ENCODE measurements at regions not wholly inside any gene's neighbourhood (a gene's known extent, or its start where the extent isn't known, plus 50 kb on each side); places are given as distances from the start of the nearest gene placed in this dataset.

DNA sequence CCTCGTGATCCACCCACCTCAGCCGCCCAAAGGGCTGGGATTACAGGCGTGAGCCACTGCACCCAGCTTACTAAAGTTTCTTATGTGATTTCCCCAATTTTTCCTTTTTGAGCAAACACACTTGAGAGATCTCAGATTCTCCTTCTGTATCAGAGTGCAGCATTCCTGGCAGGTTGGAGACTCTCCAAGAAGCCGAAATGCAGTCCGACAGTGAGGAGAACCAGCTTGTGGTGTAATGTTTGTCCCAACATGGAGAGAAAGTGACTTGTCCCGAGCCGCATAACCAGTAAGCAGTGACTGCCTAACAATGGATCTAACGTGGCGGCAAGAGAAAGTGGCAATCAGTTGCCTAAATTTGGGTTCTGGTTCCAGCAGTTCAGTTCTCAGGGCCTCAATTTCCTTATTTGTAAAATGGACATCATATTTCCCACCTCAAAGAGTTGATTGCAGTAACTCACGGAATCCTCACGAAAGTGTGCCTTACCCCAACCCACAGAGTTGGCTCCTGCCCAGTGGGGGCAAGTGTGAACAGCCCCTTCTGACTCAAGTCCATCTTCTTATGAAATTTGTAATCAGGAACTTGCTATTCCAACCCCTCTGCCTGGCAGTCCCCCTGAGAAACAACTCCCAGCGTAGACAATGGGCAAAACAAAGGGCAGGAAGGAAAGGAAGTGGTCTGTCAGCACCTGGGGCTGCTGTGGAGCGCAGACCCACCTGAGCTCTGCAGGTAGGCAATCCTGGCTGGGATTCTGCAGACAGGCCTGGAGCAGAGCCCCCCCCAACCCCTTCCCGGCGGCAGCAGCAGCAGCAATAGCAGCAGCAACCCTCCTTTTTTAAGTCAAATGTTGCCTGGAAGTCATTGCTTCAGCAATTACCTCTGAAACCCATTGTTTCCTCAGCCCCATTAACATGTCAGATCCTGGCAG, 223.6 kb upstream of the POU3F1 start:
- Histone ChIP-seq H3K27me3 (ENCODE audit: insufficient read depth, low read length) (peaks cover 3% of the 10 kb centered on the region; the same call in 1 of the 2 replicates), H3K36me3 (ENCODE audit: insufficient read depth, low read length) (no peaks in the 10 kb centered on the region), H2AFZ (ENCODE audit: low read length) (no peak overlapping the region), H3F3A (ENCODE audit: insufficient read depth, low read length) (no peaks in the 10 kb centered on the region), H3K9me2 (ENCODE audit: low read depth, low read length) (no peaks in the 10 kb centered on the region), H3K9me3 (ENCODE audit: low read length) (no peaks in the 10 kb centered on the region), H3K79me2 (ENCODE audit: insufficient read depth, low read length) (no peaks in the 10 kb centered on the region), H4K20me1 (ENCODE audit: insufficient read depth, low read length) (no peaks in the 10 kb centered on the region), H3K27ac (ENCODE audit: low read depth, low read length, poor library complexity, severe bottlenecking) (no peak overlapping the region), H3K4me1 (ENCODE audit: insufficient read depth, low read length, severe bottlenecking) (no peaks in the 10 kb centered on the region), H3K4me2 (ENCODE audit: low read length) (no peak overlapping the region), H3K4me3 (ENCODE audit: low read depth, low read length, poor library complexity, severe bottlenecking) (no peak overlapping the region), H3K9ac (ENCODE audit: low read length) (no peak overlapping the region)
- TF ChIP-seq EZH2 (IDR thresholded peaks at IDR 0.05; ENCODE audit: borderline replicate concordance, low read length): no peak
- TF ChIP-seq, protein P1, sequence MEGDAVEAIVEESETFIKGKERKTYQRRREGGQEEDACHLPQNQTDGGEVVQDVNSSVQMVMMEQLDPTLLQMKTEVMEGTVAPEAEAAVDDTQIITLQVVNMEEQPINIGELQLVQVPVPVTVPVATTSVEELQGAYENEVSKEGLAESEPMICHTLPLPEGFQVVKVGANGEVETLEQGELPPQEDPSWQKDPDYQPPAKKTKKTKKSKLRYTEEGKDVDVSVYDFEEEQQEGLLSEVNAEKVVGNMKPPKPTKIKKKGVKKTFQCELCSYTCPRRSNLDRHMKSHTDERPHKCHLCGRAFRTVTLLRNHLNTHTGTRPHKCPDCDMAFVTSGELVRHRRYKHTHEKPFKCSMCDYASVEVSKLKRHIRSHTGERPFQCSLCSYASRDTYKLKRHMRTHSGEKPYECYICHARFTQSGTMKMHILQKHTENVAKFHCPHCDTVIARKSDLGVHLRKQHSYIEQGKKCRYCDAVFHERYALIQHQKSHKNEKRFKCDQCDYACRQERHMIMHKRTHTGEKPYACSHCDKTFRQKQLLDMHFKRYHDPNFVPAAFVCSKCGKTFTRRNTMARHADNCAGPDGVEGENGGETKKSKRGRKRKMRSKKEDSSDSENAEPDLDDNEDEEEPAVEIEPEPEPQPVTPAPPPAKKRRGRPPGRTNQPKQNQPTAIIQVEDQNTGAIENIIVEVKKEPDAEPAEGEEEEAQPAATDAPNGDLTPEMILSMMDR (IDR thresholded peaks at IDR 0.05; ENCODE audit: low read length): no peak

DNA sequence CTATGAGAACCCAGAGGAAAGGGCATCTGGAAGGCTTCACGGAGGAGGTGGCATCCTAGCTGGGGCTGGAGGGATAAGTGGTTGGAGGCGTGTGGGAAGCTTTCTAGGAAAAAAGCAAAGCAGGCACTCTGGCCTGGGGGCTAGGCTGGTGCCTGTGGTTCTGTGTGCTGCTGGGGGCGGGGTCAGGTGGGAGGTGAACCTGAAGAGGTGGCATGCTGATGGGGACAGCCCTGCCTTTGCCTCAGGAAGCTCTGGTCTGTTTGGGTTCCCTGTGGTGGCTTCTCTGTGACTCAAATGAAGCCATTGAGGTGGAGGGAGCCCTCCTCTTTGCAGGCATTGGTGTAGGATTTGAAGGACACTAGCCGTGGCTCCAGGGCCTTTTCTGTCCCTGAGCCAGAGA, 221.6 kb upstream of the POU3F1 start:
- TF ChIP-seq, protein P1 (IDR thresholded peaks at IDR 0.05; ENCODE audit: low read length): no peak
- TF ChIP-seq EZH2 (IDR thresholded peaks at IDR 0.05; ENCODE audit: borderline replicate concordance, low read length): no peak

DNA sequence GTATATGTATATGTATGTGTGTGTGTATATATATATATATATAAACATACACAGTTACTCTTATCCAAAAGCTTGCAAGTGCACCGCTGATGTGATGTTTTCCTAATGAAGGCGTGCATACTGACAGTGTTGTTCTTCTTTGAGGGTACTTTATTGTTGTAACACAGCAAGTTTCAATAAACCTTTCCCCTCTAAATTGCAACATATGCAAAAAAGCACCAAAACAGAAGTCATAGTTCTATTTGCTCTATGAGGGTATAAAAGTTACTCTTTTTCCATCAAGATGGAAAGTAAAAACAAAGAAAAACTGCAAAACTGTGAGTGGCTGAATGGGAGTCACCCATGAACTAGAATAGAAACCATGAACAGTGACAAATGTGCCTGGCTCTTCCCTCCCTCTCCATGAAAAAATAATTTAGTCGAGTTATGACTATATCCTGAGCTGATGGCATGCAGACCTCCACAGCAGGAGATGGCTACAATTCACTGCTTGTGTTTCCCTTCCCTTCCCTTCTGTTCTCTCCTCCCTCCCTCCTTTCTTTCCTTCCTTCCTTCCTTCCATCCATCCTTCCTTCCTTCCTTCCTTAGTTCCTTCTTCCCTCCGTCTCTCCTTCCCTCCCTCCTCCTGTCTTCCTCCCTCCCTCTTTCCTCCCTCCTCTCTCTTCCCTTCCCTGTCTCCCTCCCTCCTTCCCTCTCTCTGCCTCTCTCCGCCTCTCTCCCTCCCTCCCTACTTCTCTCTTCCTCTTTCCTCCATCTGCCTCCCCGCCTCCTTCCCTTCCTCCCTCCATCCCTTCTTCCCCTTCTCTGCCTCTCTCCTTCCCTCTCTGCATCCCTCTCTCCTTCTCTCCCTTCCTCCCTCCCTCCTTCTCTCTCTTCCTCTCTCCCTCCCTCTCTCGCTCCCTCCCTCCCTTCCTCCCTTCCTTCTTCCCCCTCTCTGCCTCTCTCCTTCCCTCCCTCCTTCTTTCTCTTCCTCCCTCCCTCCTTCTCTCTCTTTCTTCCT, 220.7 kb upstream of the POU3F1 start:
- H3K27ac ChIP-seq (ENCODE audit: low read depth, low read length, poor library complexity, severe bottlenecking): no peak overlapping the region
- H3K9me3 ChIP-seq (ENCODE audit: low read length): no peaks in the 10 kb centered on the region
- no peaks in the 10 kb centered on the region for H4K20me1 ChIP-seq (ENCODE audit: insufficient read depth, low read length)
- no peaks in the 10 kb centered on the region for H3F3A ChIP-seq (ENCODE audit: insufficient read depth, low read length)
- no peak overlapping the region for H2AFZ ChIP-seq (ENCODE audit: low read length)
- no peaks in the 10 kb centered on the region for H3K4me1 ChIP-seq (ENCODE audit: insufficient read depth, low read length, severe bottlenecking)
- no peak overlapping the region for H3K9ac ChIP-seq (ENCODE audit: low read length)
- H3K4me2 ChIP-seq (ENCODE audit: low read length): no peak overlapping the region
- H3K4me3 ChIP-seq (ENCODE audit: low read depth, low read length, poor library complexity, severe bottlenecking): no peak overlapping the region
- no peaks in the 10 kb centered on the region; the same call in 1 of the 2 replicates for H3K27me3 ChIP-seq (ENCODE audit: insufficient read depth, low read length)
- TF ChIP-seq EZH2 (IDR thresholded peaks at IDR 0.05; ENCODE audit: borderline replicate concordance, low read length): no peak
- TF ChIP-seq, protein P1 (IDR thresholded peaks at IDR 0.05; ENCODE audit: low read length): no peak
- no peaks in the 10 kb centered on the region for H3K9me2 ChIP-seq (ENCODE audit: low read depth, low read length)
- H3K36me3 ChIP-seq (ENCODE audit: insufficient read depth, low read length): no peaks in the 10 kb centered on the region
- no peaks in the 10 kb centered on the region for H3K79me2 ChIP-seq (ENCODE audit: insufficient read depth, low read length)

More for the DNA sequence above, 221.6 kb upstream of the POU3F1 start:
- Histone ChIP-seq H3K36me3 (ENCODE audit: insufficient read depth, low read length) (no peaks in the 10 kb centered on the region), H2AFZ (ENCODE audit: low read length) (no peak overlapping the region), H3K9me2 (ENCODE audit: low read depth, low read length) (no peaks in the 10 kb centered on the region), H3K4me3 (ENCODE audit: low read depth, low read length, poor library complexity, severe bottlenecking) (no peak overlapping the region), H3K9me3 (ENCODE audit: low read length) (no peaks in the 10 kb centered on the region), H3K27ac (ENCODE audit: low read depth, low read length, poor library complexity, severe bottlenecking) (no peak overlapping the region), H3F3A (ENCODE audit: insufficient read depth, low read length) (no peaks in the 10 kb centered on the region), H3K79me2 (ENCODE audit: insufficient read depth, low read length) (no peaks in the 10 kb centered on the region), H3K27me3 (ENCODE audit: insufficient read depth, low read length) (no peaks in the 10 kb centered on the region; the same call in 1 of the 2 replicates), H3K4me2 (ENCODE audit: low read length) (no peak overlapping the region), H4K20me1 (ENCODE audit: insufficient read depth, low read length) (no peaks in the 10 kb centered on the region), H3K4me1 (ENCODE audit: insufficient read depth, low read length, severe bottlenecking) (no peaks in the 10 kb centered on the region), H3K9ac (ENCODE audit: low read length) (no peak overlapping the region)

Measured in OCI-LY1 (cell line).